Kidney glomerular epithelial cell (primary cell): ENCODE measurements at regions not wholly inside any gene's neighbourhood (a gene's known extent, or its start where the extent isn't known, plus 50 kb on each side); places are given as distances from the start of the nearest gene placed in this dataset.

Experiments used
- DNase-seq: peaks from one replicate; lab custom pipeline; 2025; lab: John Stamatoyannopoulos, UW

DNA sequence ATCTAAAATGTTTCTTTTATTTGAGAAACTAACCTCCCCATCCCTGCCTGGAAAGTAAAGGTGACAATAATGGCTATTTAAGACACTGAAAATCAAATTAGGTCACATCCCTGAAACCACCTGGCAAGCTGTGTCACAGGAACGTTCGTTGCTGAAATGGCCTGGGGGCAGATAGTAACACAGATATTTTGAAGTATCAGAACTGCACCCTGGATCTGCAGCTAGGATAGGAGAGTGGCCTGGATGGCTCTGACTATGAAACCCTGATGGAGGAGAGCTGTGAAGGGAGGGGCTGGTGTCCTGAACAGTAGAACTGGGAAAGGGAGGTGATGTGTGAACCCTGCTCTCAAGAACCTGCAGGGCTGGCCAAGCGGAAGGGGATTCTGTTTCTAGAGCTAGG lies 648.3 kb upstream of the CFAP20DC start:
- DNase-seq = no peak

DNA sequence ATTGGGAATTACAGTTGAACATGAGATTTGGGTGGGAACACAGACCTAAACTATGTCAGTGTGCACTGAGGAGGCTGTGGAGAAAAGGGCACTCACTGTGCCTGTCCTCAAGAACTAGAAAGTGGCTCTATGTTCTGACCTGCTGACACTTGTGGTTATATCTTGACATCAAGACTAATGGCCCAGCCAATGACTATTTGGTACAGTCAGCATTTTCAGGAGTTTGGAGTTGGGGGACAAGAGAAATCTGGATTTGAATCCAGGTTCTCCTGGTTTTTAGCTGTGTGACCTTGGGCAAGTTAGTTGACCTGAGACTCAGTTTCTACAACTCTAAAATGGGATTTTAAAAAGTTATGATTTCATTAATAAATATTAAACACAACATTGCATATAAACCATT lies 647.0 kb upstream of the CFAP20DC start:
- no peak for DNase-seq

DNA sequence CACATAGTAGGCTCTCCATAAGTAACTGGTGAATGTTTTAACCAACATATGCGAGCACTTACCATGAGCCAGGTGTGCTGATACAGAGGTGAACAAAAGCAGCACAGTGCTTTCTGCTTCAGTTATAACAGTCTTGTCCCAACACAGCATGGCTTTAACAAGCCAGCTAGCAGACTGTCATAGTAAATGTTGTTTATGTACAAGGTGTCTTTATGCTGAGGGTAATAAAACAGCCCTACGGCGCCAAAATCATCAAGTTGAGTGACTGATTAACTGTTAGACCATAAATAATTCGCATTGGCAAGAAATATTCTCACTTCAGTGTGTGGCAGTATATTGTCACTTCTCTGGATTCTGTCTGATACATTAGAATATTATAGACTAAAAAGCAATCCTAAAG lies 646.0 kb upstream of the CFAP20DC start:
- no peak for DNase-seq

GRCh38 chr3:59692117-59692516 lies 642.3 kb upstream of the CFAP20DC start:
- no peak for DNase-seq

- DNase-seq = no peak
Measured at GRCh38 chr3:59690886-59691285, 641.1 kb upstream of the CFAP20DC start.

GRCh38 chr3:59688636-59689035 lies 638.8 kb upstream of the CFAP20DC start:
- DNase-seq = no peak

DNA sequence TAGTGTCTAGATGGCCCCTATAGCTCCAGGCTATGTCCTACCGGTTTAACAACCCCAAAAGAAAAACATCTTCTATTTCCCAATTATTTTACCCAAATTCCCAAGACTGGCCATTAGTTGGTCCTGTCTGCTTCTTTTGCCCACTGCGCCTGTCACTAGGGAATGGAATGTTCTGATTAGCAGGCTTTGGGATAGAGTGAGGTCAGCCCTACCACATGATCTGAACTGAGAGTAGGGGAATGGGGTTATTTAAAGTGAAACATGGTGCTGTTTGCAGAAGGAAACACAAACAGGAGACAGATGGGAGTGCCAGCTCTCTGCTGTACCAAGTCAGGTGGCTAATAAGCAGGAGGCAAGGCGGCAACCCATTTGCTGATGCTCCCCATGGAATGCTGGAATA lies 635.6 kb upstream of the CFAP20DC start:
- DNase-seq = no peak

GRCh38 chr3:59684766-59685165 lies 634.9 kb upstream of the CFAP20DC start:
- DNase-seq = no peak

DNA sequence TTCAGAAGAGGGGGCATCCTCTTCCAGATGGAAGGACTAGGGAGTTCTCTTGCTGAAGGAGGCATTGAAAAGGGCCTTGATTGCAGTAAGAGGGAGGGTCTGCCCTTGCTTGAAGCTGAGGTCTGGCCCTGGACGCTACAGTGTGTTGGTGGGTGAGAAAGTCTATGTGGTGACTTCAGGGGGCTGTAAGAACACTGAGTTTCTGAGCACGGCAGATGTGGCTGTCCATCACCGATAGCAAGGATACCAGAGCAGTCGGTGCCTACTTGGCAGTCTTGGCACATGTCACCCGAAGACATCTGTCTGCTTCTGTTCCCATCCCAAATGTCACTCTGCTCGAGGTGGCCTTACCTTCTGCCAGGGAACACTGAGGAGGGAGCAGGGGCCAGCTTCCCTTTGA lies 631.1 kb upstream of the CFAP20DC start:
- no peak for DNase-seq

GRCh38 chr3:59677747-59678702 lies 628.2 kb upstream of the CFAP20DC start:
- no peak for DNase-seq

GRCh38 chr3:59675495-59675894 lies 625.7 kb upstream of the CFAP20DC start:
- no peak for DNase-seq

- DNase-seq = no peak
Measured at GRCh38 chr3:59663076-59663850, 613.4 kb upstream of the CFAP20DC start.

- no peak for DNase-seq
Measured at GRCh38 chr3:59660852-59661625, 611.2 kb upstream of the CFAP20DC start.

DNA sequence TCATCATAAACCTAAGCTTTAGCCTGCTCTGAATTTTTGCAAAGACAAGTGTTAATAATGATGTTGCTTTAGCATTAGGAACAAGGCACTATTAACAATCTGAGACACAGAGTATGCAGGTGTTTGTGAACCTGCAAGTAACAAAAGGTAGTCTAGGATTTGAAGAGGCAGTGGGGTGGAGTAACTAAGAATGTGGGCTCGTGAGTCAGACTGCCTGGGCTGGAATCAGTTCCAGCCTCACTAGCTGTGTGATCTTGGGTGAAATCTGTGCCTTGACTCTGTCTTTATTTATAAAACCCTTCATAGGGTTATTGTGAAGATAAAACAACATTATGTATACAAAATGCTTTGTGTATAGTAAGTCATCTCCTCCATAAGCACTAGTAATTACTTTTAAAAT lies 610.6 kb upstream of the CFAP20DC start:
- no peak for DNase-seq

- no peak for DNase-seq
Measured at GRCh38 chr3:59659755-59660154, 609.9 kb upstream of the CFAP20DC start.

- no peak for DNase-seq
Measured at GRCh38 chr3:59658866-59659265, 609.0 kb upstream of the CFAP20DC start.

GRCh38 chr3:59658274-59658673 lies 608.4 kb upstream of the CFAP20DC start:
- DNase-seq = no peak

GRCh38 chr3:59655418-59656015 lies 605.7 kb upstream of the CFAP20DC start:
- DNase-seq = no peak

DNA sequence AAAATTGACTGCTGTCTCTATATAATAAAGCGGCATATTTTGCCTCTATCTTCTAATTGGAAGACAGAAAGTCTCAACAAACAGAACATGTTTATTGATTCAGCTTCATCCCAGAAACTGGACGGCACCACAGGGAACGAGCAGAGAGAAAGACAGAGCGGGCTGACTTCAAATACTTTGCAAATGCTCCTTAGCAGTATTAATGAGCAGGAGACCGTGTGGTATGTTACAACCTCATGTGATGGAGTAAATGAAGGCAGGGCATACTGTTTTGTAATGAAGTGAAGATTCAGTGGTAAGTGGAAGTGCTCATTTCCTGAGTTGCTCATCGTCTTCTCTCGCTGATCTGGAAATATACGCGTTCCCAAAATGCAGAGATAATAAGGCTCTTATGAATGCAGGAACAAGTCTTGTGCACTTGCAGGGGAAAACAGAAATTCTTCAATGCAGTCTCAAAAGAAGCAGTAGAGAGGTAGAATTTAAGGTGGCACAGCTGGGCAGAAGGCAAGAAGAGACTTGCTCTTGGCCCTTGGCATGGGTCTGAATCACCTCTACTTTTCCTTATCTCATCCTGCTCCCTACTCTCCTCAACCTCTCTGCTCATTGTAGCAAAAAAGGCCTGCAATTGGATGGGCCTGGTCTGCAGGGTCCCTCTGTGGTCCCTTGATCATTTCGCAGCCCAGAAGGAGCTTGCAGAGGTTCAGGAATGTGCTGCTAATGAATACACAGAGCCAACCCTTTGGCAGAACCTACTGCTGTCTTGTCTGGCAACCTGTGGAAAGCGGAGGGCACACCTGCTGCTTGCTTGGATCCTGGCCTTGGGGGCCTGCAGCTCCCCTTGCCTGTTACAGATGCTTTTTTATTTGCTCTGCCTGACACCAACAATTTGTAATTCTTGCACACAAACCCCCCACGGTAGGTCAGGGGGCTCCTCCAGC lies 604.9 kb upstream of the CFAP20DC start:
- DNase-seq = no peak

- no peak for DNase-seq
Measured at GRCh38 chr3:59654123-59654479, 604.3 kb upstream of the CFAP20DC start.
